ENCODE measurements at regions not wholly inside any gene's neighbourhood (a gene's known extent, or its start where the extent isn't known, plus 50 kb on each side); places are given as distances from the start of the nearest gene placed in this dataset.

DNA sequence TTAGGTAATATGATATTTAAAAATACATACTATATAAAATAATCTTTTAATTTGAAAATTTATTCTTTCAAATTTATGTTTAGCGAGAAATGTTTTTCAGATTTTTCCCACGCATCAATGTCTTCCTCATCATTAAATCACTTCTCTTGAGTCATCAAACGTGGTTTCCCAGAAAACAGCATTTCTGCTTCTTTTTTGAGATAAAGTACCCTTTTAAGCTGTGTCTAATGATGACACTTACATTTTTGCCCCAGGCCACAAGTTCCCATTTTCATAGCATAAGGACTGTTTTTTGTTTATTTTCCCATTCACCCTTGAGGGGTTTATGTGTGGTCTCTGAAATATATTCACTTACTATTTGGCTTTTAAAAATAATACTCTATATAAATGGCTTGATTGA lies 139.0 kb upstream of the HS3ST3A1 start:
- DNase-seq: no peak

DNA sequence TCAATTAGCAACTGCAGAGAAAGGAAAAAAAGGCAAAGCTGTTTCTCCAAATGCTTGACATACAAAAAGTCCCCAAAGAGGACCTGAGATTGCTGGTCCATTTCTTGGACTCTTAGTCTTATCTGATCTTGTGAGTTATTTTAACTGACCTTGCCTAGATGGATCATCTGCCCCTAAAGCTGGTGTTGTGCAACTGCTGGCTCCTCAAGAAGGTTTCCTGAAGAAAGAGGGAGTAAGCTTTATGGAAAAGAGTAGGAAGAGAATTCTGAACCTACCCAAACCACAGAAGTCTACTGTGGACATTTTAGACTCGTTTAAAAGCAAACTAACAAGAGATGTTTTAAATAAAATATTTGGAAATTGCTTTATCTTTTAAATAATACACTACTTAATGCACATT lies 140.0 kb upstream of the HS3ST3A1 start:
- no peak for DNase-seq

GRCh38 chr17:13743906-13744305 lies 142.2 kb upstream of the HS3ST3A1 start:
- no peak for DNase-seq

- DNase-seq: no peak
Observed at GRCh38 chr17:13746404-13746803, 144.7 kb upstream of the HS3ST3A1 start.

DNA sequence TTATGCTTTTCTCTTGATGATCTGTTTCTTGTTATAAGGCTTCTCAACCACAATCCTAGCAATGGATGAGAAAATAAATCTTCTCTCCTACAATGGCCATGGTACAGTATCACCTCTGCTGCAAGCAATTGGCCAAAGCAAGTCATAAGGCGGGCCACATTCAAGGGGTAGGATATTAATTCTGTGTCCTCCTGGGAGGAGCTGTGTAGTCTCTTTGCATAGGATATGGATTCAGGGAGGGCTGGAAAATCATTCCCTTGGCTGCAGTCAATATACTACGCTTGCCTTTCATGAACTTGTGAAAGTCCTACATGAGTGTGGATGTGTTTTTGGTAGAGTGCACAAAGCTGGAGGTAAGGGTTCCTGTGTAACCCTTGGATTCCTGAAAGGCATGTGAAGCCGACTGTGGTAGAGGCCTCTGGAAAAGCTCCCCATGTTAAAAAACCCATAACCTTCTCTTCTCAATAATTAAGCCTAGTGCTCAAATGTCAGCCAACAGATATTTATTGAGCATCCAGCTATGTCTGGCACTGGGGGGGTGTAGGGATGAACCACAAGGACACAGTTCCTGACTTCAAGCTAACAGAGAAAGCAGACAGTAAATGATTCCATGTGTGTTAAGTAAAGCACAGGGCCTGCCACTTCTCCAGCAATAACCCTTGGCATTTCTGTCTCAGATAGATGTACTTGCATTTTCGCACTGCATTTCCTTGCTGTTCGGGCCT lies 147.6 kb upstream of the HS3ST3A1 start:
- no peak for DNase-seq

- DNase-seq: no peak
Observed at GRCh38 chr17:13749891-13750235, 148.1 kb upstream of the HS3ST3A1 start.

DNA sequence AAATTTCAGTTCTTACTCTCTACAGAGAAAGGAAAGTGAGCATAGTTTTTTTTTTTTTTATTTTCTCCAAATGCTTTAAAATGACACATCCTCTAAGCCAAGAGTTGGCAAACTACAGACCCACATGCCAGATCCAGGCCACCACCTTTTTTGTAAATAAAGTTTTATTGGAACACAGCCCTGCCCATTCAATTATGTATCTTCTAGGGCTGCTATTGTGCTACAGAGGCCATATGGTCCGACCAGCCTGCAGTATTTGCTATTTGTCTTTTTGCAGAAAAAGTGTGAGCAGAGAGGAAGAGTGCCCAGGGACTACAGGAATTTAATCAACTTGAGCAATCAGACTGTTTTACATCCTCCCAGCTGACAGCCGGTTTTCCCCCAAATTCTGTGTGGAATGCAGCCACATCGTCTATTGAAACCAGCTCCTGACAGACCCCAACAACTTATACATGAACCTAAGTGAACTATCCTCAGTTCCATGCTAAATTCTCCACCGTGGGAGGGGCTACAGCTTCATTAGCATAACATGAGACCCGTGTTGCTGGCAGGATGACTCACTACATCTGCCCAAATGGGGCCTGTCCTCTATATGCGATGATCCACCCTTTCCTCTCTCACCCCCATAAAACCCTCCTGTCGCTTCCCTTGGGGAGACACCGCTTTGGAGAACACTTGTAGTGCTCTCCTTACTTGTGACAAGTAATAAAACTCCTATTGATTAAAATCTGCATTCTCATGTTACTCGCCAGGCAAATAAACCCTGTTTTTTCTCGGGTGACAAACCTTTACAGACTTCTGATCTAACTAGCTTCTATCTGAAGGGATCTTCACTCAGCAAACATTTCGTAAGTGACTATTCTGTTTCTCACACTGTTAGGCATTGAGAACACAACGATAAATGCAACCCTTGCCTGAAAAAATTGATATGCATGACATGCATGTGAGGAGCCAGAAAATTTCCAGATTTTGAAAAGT lies 149.4 kb upstream of the HS3ST3A1 start:
- no peak for DNase-seq

DNA sequence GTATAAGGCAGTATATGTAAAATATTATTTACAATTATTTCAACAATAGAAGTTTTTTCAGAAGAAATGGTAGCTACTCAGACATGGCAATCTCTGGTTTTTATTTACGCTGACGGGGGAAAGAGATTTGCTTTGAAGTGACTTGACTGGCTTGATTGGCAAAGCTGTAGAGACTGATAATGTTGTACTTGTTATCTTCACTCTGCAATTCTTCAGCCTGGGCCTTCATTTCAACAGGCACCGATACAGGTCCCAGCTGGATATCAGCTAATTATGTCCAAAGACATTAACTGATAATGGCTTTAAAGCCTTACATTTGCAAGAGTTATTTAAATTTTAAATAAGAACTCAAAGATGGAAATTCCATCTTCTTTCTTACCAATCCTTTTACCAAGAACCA lies 151.4 kb upstream of the HS3ST3A1 start:
- no peak for DNase-seq

- DNase-seq: no peak
Observed at GRCh38 chr17:13753771-13754170, 152.0 kb upstream of the HS3ST3A1 start.

- no peak for DNase-seq
Observed at GRCh38 chr17:13755851-13756250, 154.1 kb upstream of the HS3ST3A1 start.

- no peak for DNase-seq
Observed at GRCh38 chr17:13756763-13757162, 155.0 kb upstream of the HS3ST3A1 start.

DNA sequence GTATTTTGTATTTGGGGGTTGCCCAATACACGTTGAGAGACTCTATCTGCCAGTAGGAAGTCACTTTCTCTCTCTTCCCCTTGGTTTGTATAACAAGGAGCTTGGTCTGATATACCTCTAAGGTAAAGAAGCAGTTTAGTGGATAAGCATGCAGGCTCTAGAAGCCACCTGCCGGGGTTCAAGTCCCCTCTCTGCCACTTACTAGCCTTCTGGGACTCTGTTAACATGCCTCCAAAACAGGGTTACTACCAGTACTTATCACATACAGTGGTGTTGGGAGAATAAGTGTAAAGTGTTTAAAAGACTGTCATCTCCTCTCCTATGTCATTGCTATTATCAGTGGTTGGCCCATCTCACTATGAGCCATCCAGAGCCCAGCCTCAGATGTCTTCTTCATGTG lies 156.1 kb upstream of the HS3ST3A1 start:
- DNase-seq: no peak

- DNase-seq: no peak
Observed at GRCh38 chr17:13759518-13760335, 158.0 kb upstream of the HS3ST3A1 start.

GRCh38 chr17:13761038-13761603 lies 159.4 kb upstream of the HS3ST3A1 start:
- no peak for DNase-seq

DNA sequence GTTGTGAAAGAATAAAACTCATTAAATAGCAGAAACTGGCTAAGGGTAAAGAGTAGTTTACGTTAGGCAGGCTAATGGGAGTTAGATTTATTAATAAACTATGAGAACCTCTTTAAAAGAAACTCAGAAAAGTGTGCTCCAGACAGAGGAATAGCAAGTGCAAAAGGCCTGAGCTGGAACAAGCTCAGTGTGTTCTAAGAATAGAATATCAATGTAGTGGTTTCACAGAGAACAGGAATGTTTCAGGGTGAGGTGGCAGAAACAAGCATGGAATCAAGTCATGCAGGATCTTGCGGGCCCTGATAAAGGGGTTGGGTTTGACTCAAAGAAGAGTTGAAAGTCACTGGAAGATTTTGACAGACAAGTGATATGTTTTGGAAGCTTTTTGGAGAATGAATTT lies 164.0 kb upstream of the HS3ST3A1 start:
- DNase-seq: no peak

- no peak for DNase-seq
Observed at GRCh38 chr17:13770702-13771101, 169.0 kb upstream of the HS3ST3A1 start.

DNA sequence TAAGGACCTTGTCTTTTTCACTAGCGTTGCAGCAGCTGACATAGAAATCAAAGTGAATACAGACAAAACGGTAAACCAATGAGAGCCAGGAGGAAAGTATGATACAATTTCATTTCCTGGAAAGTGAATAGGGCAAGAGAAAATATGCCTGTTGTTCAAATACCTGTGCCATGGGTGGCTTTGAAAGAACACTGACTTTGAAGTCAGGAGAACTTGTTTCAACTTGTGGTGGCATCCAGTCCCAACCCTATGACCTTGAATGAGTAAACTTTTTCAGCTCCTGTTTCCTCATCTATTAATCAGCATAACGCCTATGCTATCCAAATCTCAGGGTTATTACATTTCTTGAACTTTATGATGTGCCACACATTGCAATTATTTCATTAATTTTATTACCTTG lies 173.7 kb upstream of the HS3ST3A1 start:
- DNase-seq: no peak

DNA sequence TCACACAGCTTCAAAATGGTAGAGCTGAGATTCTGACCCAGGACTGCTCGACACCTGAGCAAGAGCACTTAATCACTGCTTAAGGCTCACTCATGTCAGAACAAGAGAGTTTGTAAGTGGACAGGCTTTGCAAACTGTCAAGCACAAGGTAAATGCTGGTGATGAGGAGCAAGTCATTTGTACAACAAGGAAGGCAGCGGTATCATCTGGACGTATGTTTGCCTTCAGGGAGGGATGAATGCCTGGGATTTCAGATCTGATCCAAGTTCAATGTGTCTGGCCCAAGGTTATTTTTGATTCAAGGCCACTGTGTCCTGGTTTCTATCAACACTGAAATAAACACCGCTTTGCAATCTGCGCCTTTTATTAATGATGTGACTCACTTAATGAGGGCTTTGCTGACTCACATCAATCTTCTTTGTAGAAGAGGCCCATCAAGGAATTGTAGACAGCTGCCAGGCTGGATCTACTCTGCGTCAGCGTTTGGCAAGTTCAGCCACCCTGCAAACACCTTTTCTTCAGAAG lies 174.4 kb upstream of the HS3ST3A1 start:
- DNase-seq: no peak

- DNase-seq: no peak
Observed at GRCh38 chr17:13777003-13777402, 175.3 kb upstream of the HS3ST3A1 start.

GRCh38 chr17:13784434-13785095 lies 182.8 kb upstream of the HS3ST3A1 start:
- no peak for DNase-seq

DNA sequence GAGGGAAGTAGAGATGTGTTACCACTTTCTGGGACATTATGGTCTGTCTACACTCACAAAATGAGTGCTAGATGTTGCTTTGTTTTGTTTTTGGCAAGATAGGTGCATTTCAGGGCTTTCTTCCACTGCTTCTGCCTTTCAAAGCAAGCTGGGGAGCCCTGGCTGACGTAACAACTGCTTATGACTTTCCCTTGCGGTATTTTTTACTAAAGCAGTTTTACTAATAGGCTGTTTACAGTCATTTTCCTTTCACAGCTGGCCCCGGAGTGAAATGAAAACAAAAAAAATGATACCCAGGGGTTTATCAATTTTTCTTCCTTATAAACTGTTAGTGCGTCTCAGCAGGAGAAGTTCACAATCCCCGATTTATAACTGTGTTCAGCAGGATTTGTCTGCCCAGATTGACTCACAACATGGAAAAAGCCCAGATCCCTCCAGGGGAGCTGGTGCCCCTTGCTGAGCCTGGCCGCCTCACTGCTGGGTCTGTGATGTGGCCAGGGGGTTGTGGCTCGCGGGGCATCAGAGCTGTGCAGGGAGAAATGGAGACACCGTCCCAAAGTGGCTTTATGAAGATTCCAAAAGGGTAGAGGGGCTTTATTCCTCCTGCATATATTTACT lies 184.4 kb upstream of the HS3ST3A1 start:
- no peak for DNase-seq

GRCh38 chr17:13787636-13788035 lies 185.9 kb upstream of the HS3ST3A1 start:
- DNase-seq: no peak
